Loucy (cell line): ENCODE measurements at regions not wholly inside any gene's neighbourhood (a gene's known extent, or its start where the extent isn't known, plus 50 kb on each side); places are given as distances from the start of the nearest gene placed in this dataset.

ENCODE experiments used
- H2AFZ ChIP-seq: fragments of 200-600 bp; sonication (generic); 2 replicates; pipeline ENCODE4 v1.6.0; 2016; ENCODE audit warnings: antibody characterized with exemption, mild to moderate bottlenecking, low read length, moderate library complexity
- H3F3A ChIP-seq: fragments of 200-600 bp; 2 replicates; pipeline ENCODE4 v1.6.0; 2016; ENCODE audit warnings: antibody characterized with exemption, low read depth, mild to moderate bottlenecking
- H3K27me3 ChIP-seq: fragments of 200-600 bp; sonication (generic); 2 replicates; pipeline ENCODE4 v1.6.1; 2014; ENCODE audit warnings: low read length, mild to moderate bottlenecking; ENCODE audit not compliant: insufficient read depth, poor library complexity, severe bottlenecking
- H3K36me3 ChIP-seq: fragments of 200-600 bp; sonication (generic); 2 replicates; pipeline ENCODE4 v1.6.1; 2016; ENCODE audit warnings: low read length; ENCODE audit not compliant: insufficient read depth
- H3K4me1 ChIP-seq: fragments of 200-600 bp; sonication (generic); 2 replicates; pipeline ENCODE4 v1.5.1; 2014; ENCODE audit warnings: low read length, mild to moderate bottlenecking; ENCODE audit not compliant: insufficient read depth, poor library complexity, severe bottlenecking
- H3K4me2 ChIP-seq: fragments of 200-600 bp; sonication (generic); 2 replicates; pipeline ENCODE4 v1.6.0; 2014; ENCODE audit warnings: antibody characterized with exemption, low read length, low read depth, mild to moderate bottlenecking; ENCODE audit not compliant: poor library complexity, severe bottlenecking
- H3K4me3 ChIP-seq: fragments of 200-600 bp; sonication (generic); 2 replicates; pipeline ENCODE4 v1.5.1; 2014; ENCODE audit warnings: low read length, mild to moderate bottlenecking, mixed read lengths; ENCODE audit not compliant: poor library complexity, severe bottlenecking
- H3K79me2 ChIP-seq: fragments of 200-600 bp; sonication (generic); 2 replicates; pipeline ENCODE4 v1.6.1; 2014; ENCODE audit warnings: low read length; ENCODE audit not compliant: insufficient read depth
- H3K9ac ChIP-seq: fragments of 200-600 bp; sonication (generic); 2 replicates; pipeline ENCODE4 v1.6.0; 2014; ENCODE audit warnings: mild to moderate bottlenecking, low read depth, low read length, moderate library complexity; ENCODE audit not compliant: poor library complexity, severe bottlenecking
- H3K9me2 ChIP-seq: fragments of 200-600 bp; sonication (generic); replicated peaks from 2 replicates; pipeline ENCODE4 v1.6.1; 2016; ENCODE audit warnings: low read depth, low read length, mixed read lengths
- H3K9me3 ChIP-seq: fragments of 200-600 bp; sonication (generic); 2 replicates; pipeline ENCODE4 v1.6.1; 2014; ENCODE audit warnings: mild to moderate bottlenecking, antibody characterized with exemption, low read length, low read depth; ENCODE audit not compliant: insufficient read depth
- H4K20me1 ChIP-seq: fragments of 200-600 bp; sonication (generic); 2 replicates; pipeline ENCODE4 v1.6.0; 2014; ENCODE audit warnings: antibody characterized with exemption, low read length, mild to moderate bottlenecking; ENCODE audit not compliant: insufficient read depth, poor library complexity, severe bottlenecking
- EZH2phosphoT487 ChIP-seq: fragments of 200-600 bp; IDR thresholded peaks from 2 replicates; pipeline ENCODE4 v1.6.1; 2018; ENCODE audit warnings: antibody characterized with exemption, mild to moderate bottlenecking, moderate library complexity, borderline replicate concordance
- TF ChIP-seq, protein P1 (sequence below): fragments of 200-600 bp; sonication (generic); conservative IDR thresholded peaks from 2 replicates; pipeline ENCODE4 v1.5.1; 2014; ENCODE audit warnings: mild to moderate bottlenecking, antibody characterized with exemption, low read length

GRCh38 chr16:56050916-56051315 lies 140.4 kb upstream of the GNAO1 start:
- H3K9me2 ChIP-seq: no peaks in the 10 kb centered on the region
- H3K9ac ChIP-seq: no peak overlapping the region
- H3F3A ChIP-seq: no peaks in the 10 kb centered on the region
- no peaks in the 10 kb centered on the region for H3K4me1 ChIP-seq
- TF ChIP-seq, protein P1, sequence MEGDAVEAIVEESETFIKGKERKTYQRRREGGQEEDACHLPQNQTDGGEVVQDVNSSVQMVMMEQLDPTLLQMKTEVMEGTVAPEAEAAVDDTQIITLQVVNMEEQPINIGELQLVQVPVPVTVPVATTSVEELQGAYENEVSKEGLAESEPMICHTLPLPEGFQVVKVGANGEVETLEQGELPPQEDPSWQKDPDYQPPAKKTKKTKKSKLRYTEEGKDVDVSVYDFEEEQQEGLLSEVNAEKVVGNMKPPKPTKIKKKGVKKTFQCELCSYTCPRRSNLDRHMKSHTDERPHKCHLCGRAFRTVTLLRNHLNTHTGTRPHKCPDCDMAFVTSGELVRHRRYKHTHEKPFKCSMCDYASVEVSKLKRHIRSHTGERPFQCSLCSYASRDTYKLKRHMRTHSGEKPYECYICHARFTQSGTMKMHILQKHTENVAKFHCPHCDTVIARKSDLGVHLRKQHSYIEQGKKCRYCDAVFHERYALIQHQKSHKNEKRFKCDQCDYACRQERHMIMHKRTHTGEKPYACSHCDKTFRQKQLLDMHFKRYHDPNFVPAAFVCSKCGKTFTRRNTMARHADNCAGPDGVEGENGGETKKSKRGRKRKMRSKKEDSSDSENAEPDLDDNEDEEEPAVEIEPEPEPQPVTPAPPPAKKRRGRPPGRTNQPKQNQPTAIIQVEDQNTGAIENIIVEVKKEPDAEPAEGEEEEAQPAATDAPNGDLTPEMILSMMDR: no peak
- no peak for TF ChIP-seq EZH2phosphoT487
- no peak overlapping the region for H3K4me3 ChIP-seq
- no peaks in the 10 kb centered on the region for H3K36me3 ChIP-seq
- no peaks in the 10 kb centered on the region for H3K9me3 ChIP-seq
- H4K20me1 ChIP-seq: no peaks in the 10 kb centered on the region
- H2AFZ ChIP-seq: no peak overlapping the region
- H3K79me2 ChIP-seq: no peaks in the 10 kb centered on the region
- H3K27me3 ChIP-seq: no peaks in the 10 kb centered on the region
- H3K4me2 ChIP-seq: no peak overlapping the region

GRCh38 chr16:56048425-56049105 lies 142.7 kb upstream of the GNAO1 start:
- Histone ChIP-seq H3F3A (no peaks in the 10 kb centered on the region), H3K4me1 (no peaks in the 10 kb centered on the region), H3K9me3 (no peaks in the 10 kb centered on the region), H3K9me2 (no peaks in the 10 kb centered on the region), H3K4me3 (no peak overlapping the region), H3K4me2 (no peak overlapping the region), H3K79me2 (no peaks in the 10 kb centered on the region), H4K20me1 (no peaks in the 10 kb centered on the region), H3K9ac (no peak overlapping the region), H2AFZ (no peak overlapping the region), H3K27me3 (no peaks in the 10 kb centered on the region), H3K36me3 (no peaks in the 10 kb centered on the region)
- TF ChIP-seq, protein P1: no peak
- TF ChIP-seq EZH2phosphoT487: no peak

DNA sequence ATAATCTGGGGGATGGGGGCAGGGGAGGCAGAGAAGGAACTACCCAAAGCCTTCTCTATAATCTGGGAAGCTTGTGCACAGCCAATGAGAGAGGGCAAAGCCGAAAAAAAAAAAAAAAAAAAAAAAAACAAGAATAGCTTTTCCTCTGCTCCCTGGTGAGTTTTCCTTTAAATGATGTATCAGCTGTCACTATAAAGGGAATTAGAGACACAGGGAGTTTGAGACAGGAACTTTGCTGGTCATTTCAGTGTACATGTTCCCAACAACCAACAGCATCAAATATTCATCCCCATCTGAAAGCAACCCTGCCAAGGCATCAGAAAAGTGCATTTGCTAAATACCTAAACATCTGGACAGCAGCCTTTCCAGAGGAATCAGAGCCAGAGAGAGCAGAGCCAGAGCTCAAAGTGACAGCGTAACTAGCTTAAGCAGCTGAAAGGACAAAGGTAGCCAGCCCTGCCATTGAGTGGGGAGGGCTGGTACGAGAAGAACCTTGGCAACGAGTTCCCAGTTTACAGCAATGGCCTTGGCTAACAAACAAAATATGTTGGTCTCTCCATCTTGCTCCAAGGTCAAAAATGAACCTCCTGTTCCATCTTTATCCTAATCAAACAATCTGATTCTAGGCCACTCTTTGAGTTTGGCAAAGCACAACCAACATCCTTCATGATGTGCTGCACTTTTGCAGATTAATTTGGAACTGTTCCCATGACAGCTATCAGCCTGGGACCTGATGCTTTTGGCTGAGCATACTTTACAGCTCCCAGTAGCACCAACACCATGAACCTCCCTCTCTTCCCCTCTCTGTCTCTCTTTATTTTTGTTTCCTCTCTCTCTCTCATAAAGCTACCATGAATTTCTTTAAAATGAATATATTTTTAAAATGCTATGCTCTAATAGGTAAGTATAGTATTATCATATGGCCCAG lies 143.7 kb upstream of the GNAO1 start:
- no peaks in the 10 kb centered on the region for H3K27me3 ChIP-seq
- H3K4me2 ChIP-seq: no peak overlapping the region
- no peak overlapping the region for H3K9ac ChIP-seq
- H3K4me3 ChIP-seq: no peak overlapping the region
- H2AFZ ChIP-seq: no peak overlapping the region
- no peaks in the 10 kb centered on the region for H4K20me1 ChIP-seq
- H3K9me3 ChIP-seq: no peaks in the 10 kb centered on the region
- no peaks in the 10 kb centered on the region for H3K9me2 ChIP-seq
- TF ChIP-seq, protein P1: no peak
- no peak for TF ChIP-seq EZH2phosphoT487
- no peaks in the 10 kb centered on the region for H3K36me3 ChIP-seq
- H3F3A ChIP-seq: no peaks in the 10 kb centered on the region
- H3K4me1 ChIP-seq: no peaks in the 10 kb centered on the region
- no peaks in the 10 kb centered on the region for H3K79me2 ChIP-seq
